HG03175 (cell line): ENCODE measurements at regions not wholly inside any gene's neighbourhood (a gene's known extent, or its start where the extent isn't known, plus 50 kb on each side); places are given as distances from the start of the nearest gene placed in this dataset.

Experiments
- ATAC-seq: cut with Tn5 transposase; IDR thresholded peaks from one replicate; pipeline ENCODE4 v1.9.1; 2021; ENCODE audit warnings: mild to moderate bottlenecking, moderate library complexity; ENCODE audit not compliant: unreplicated experiment

GRCh38 chr7:12067156-12067831 is 143.8 kb upstream of the TMEM106B start:
- ATAC-seq = peak; percentile 61

GRCh38 chr7:12069757-12070156 is 141.3 kb upstream of the TMEM106B start:
- no peak for ATAC-seq

- no peak for ATAC-seq
These were observed 136.2 kb upstream of the TMEM106B start for GRCh38 chr7:12074889-12075288.

GRCh38 chr7:12080006-12080405 is 131.1 kb upstream of the TMEM106B start:
- no peak for ATAC-seq

- no peak for ATAC-seq
These were observed 125.6 kb upstream of the TMEM106B start for GRCh38 chr7:12085516-12085915.

GRCh38 chr7:12089951-12090756 is 120.9 kb upstream of the TMEM106B start:
- no peak for ATAC-seq

- ATAC-seq = no peak
These were observed 120.3 kb upstream of the TMEM106B start for GRCh38 chr7:12090757-12091221.

GRCh38 chr7:12091231-12091630 is 119.9 kb upstream of the TMEM106B start:
- no peak for ATAC-seq

- no peak for ATAC-seq
These were observed 118.5 kb upstream of the TMEM106B start for GRCh38 chr7:12092499-12093130.

- ATAC-seq = no peak
These were observed 117.7 kb upstream of the TMEM106B start for GRCh38 chr7:12093365-12093764.

- ATAC-seq = no peak
These were observed 116.7 kb upstream of the TMEM106B start for GRCh38 chr7:12094365-12094921.

- no peak for ATAC-seq
These were observed 109.0 kb upstream of the TMEM106B start for GRCh38 chr7:12102126-12102525.

- no peak for ATAC-seq
These were observed 108.6 kb upstream of the TMEM106B start for GRCh38 chr7:12102527-12102926.

GRCh38 chr7:12103948-12104347 is 107.1 kb upstream of the TMEM106B start:
- no peak for ATAC-seq

- no peak for ATAC-seq
These were observed 103.7 kb upstream of the TMEM106B start for GRCh38 chr7:12107381-12107780.

- ATAC-seq = no peak
These were observed 103.2 kb upstream of the TMEM106B start for GRCh38 chr7:12107841-12108254.

- ATAC-seq = no peak
These were observed 100.7 kb upstream of the TMEM106B start for GRCh38 chr7:12110425-12110824.

GRCh38 chr7:12111422-12112405 is 99.4 kb upstream of the TMEM106B start:
- no peak for ATAC-seq

- no peak for ATAC-seq
These were observed 93.9 kb upstream of the TMEM106B start for GRCh38 chr7:12117170-12117569.

GRCh38 chr7:12119620-12120303 is 91.3 kb upstream of the TMEM106B start:
- no peak for ATAC-seq
